ENCODE measurements at regions not wholly inside any gene's neighbourhood (a gene's known extent, or its start where the extent isn't known, plus 50 kb on each side); places are given as distances from the start of the nearest gene placed in this dataset.
"Not testable (repeated sequence)": the region's sequence is repeated elsewhere in the genome, so short reads cannot be mapped to it uniquely, and the experiment has no call there.

DNA sequence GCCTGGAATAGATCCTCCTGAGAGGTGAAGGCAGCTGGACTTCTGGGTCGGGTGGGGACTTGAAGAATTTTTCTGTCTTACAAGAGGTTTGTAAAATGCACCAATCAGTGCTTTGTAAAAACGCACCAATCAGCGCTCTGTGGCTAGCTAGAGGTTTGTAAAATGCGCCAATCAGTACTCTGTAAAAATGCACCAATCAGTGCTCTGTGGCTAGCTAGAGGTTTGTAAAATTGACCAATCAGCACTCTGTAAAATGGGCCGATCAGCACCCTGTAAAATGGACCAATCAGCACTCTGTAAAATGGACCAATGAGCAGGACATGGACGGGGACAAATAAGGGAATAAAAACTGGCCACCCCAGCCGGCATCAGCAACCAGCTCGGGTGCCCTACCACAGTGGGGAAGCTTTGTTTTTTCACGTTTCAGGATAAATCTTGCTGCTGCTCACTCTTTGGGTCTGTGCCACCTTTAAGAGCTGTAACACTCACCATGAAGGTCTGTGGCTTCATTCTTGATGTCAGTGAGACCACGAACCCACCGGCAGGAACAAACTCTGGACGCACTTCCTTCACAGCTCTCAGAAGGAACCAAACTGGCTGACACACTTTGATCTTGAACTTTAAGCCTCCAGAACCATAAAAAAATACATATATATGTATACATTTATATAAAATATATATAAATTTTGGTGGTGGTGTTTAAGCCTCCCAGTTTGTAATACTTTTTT, 197.8 kb upstream of the SLCO3A1 start:
- TF ChIP-seq NFYB (CRISPR knock-in tag; IDR thresholded peaks at IDR 0.05): 0 out of 2 replicates have a peak, but pooled peaks have one; percentile 20
- H3K9ac ChIP-seq (ENCODE audit: insufficient read depth, low read depth, low read length); intact Hi-C loops (cut with micrococcal nuclease; ENCODE audit: unreplicated experiment); H3K27ac ChIP-seq (ENCODE audit: extremely low read length, insufficient read depth, low read length); in situ Hi-C loops (cut with HindIII; ENCODE audit: extremely low pct_ligation_motif_present, low pct_unique_long_range_greater_than_20kb); CTCF ChIA-PET (ENCODE audit: low intra/inter-chr PET ratio, low total read pairs); H3K9me3 ChIP-seq (ENCODE audit: low read length); H3K79me2 ChIP-seq (ENCODE audit: insufficient read depth, low read length); H3K4me3 ChIP-seq (replicated peaks in 1 of 3; ENCODE audit: insufficient read depth in 1 of 3, low read depth in 2 of 3, low read length in 3 of 3); H2AFZ ChIP-seq (ENCODE audit: low read length); ATAC-seq; H3K36me3 ChIP-seq (replicated peaks in 1 of 2; ENCODE audit: control insufficient read depth in 1 of 2, insufficient read depth in 2 of 2, low read length in 2 of 2); H3K4me2 ChIP-seq (ENCODE audit: low read depth, low read length); POLR2A ChIA-PET; H3K4me1 ChIP-seq (ENCODE audit: insufficient read depth, low read length); H4K20me1 ChIP-seq (ENCODE audit: insufficient read depth, low read length); DNase-seq (ENCODE audit: low spot score); BruUV-seq (replicated peaks); FAIRE-seq; H3K27me3 ChIP-seq (ENCODE audit: control insufficient read depth in 1 of 2, insufficient read depth in 2 of 2, low read length in 2 of 2): not testable (repeated sequence)
- WGBS (ENCODE audit: low lambda C conversion rate): 39% methylated on average over 12 of the region's 12 CpGs

DNA sequence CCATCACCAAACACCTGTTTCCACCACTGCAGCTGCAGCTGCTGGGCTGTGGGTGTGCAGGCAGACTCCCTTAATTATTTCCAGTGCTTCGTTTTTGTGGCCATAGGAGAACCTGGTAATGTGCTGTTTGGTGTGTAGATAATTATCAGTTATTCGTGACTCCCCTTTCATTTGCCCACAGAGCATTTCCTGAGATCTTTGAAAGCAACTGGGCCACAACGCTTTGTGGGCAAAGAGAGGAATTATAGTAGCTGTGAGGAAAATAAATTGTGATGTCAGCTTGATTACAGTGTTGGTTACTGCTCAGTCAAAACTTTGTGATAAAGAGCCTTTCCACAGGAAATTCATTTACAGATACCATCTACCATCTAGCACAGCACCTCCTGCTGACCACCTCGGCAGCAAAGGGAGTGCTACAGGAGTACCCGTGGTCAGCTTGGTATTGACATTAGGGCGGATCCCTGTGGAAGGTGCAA, 193.3 kb upstream of the SLCO3A1 start:
- no peak overlapping the region for H3K4me3 ChIP-seq (replicated peaks in 1 of 3; ENCODE audit: insufficient read depth in 1 of 3, low read depth in 2 of 3, low read length in 3 of 3)

More for the DNA sequence above, 193.3 kb upstream of the SLCO3A1 start:
- 5% methylated on average over 6 of the region's 6 CpGs for WGBS (ENCODE audit: low lambda C conversion rate)
- ATAC-seq (no peak), FAIRE-seq (no peak), DNase-seq (ENCODE audit: low spot score) (no peak)
- H4K20me1 ChIP-seq (ENCODE audit: insufficient read depth, low read length): no peaks in the 10 kb centered on the region
- H3K4me2 ChIP-seq (ENCODE audit: low read depth, low read length): no peak overlapping the region
- ChIA-PET POLR2A (no interaction called here), CTCF (ENCODE audit: low intra/inter-chr PET ratio, low total read pairs) (no interaction called here)
- no peak overlapping the region for H2AFZ ChIP-seq (ENCODE audit: low read length)
- H3K4me1 ChIP-seq (ENCODE audit: insufficient read depth, low read length): no peaks in the 10 kb centered on the region
- TF ChIP-seq SNAI1 (CRISPR knock-in tag; IDR thresholded peaks at IDR 0.05; ENCODE audit: borderline replicate concordance): no peak
- TF ChIP-seq, protein P1, sequence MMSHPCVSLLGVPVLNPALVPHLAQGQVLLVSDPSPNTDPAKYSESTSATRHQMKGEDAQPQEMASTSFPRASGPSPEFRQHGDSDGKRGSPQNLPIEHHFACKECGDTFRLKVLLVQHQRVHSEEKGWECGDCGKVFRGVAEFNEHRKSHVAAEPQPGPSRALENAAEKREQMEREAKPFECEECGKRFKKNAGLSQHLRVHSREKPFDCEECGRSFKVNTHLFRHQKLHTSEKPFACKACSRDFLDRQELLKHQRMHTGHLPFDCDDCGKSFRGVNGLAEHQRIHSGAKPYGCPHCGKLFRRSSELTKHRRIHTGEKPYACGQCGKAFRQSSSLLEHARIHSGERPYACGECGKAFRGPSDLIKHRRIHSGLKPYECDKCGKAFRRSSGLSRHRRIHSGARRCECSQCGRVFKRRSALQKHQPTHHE (CRISPR knock-in tag; IDR thresholded peaks at IDR 0.05; ENCODE audit: borderline replicate concordance): no peak
- TF ChIP-seq MAFK (conservative IDR thresholded peaks at IDR 0.05 in 1 of 2, IDR thresholded peaks at IDR 0.05 in 1 of 2; ENCODE audit: low read length in 2 of 2): 0 out of 4 replicates have a peak, but pooled peaks have one; percentile 3 to 12
- no peak for TF ChIP-seq HOXD1 (CRISPR knock-in tag; IDR thresholded peaks at IDR 0.05)
- no peak for TF ChIP-seq SETDB1 (CRISPR knock-in tag; IDR thresholded peaks at IDR 0.05; ENCODE audit: borderline replicate concordance)
- TF ChIP-seq ZNF615 (CRISPR knock-in tag; IDR thresholded peaks at IDR 0.05; ENCODE audit: borderline replicate concordance): no peak
- no peak for TF ChIP-seq BHLHE40 (IDR thresholded peaks at IDR 0.05; ENCODE audit: low read length)
- no peak for TF ChIP-seq KAT2B (IDR thresholded peaks at IDR 0.05; ENCODE audit: borderline replicate concordance, low read depth, low read length)
- no peaks in the 10 kb centered on the region for H3K27me3 ChIP-seq (ENCODE audit: control insufficient read depth in 1 of 2, insufficient read depth in 2 of 2, low read length in 2 of 2)
- intact Hi-C loops (cut with micrococcal nuclease; ENCODE audit: unreplicated experiment) (no loop called here), in situ Hi-C loops (cut with HindIII; ENCODE audit: extremely low pct_ligation_motif_present, low pct_unique_long_range_greater_than_20kb) (no loop called here)
- BruUV-seq (replicated peaks): no TSS peak
- no peaks in the 10 kb centered on the region for H3K36me3 ChIP-seq (replicated peaks in 1 of 2; ENCODE audit: control insufficient read depth in 1 of 2, insufficient read depth in 2 of 2, low read length in 2 of 2)
- H3K9me3 ChIP-seq (ENCODE audit: low read length): no peaks in the 10 kb centered on the region
- no peak overlapping the region for H3K27ac ChIP-seq (ENCODE audit: extremely low read length, insufficient read depth, low read length)
- H3K79me2 ChIP-seq (ENCODE audit: insufficient read depth, low read length): no peaks in the 10 kb centered on the region
- H3K9ac ChIP-seq (ENCODE audit: insufficient read depth, low read depth, low read length): no peak overlapping the region

All from HepG2 (cell line).